CD4-positive, alpha-beta T cell treated with Interleukin-15 for 4 hours (primary cell): ENCODE measurements at regions not wholly inside any gene's neighbourhood (a gene's known extent, or its start where the extent isn't known, plus 50 kb on each side); places are given as distances from the start of the nearest gene placed in this dataset.
"Not testable (repeated sequence)": the region's sequence is repeated elsewhere in the genome, so short reads cannot be mapped to it uniquely, and the experiment has no call there.

Source experiments
- DNase-seq: peaks from one replicate; pipeline ENCODE4 v3.0.0-alpha.2; 2020; ENCODE audit warnings: low spot score

DNA sequence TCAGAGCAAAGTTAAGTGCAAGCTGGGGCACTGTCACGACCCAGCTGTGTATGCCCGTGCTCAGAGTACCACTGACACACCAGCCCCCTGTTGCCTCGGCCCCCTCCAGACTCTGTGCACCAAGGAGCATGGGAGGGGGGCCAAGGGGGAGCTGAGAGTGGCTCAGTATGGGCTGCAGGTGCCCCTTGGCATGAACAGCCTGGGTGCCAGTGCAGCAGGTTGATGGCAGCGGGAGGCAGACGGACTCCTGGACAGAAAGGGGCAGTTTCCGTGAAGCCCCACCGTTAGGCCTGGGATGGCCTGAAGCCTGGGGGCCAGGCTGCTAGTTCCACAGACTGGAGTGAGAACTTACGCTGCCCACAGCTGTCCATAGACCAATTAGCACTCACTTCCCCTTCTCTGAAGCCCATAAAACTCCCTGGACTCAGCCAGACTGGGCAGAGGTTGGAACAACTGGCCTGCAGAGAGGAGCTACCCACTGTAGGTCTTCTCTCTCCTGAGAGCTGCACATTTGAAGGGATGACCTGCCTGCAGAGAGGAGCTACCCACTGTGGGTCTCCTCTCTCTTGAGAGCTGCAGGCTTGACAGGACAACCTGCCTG, 182.8 kb downstream of the DEPDC1B start:
- DNase-seq, result no peak

DNA sequence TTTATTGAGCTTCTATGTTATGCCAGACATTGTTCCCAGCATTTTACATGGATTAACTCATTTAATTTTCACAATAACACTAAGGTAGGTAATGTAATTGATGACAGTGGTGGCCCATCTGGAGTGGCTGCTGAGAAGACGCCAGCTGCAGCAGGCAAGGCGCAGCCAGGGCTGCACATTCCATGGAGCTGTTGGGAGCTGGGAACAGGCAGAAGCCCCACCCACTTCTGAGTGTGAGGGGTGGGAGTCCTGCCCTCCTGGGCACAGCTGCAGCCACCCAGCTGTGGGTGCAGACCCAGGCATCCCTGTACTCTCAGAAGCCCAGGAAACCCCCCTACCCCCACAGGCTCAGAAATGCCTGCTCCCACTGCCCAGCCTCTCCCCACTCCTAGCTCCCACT, 183.3 kb downstream of the DEPDC1B start:
- DNase-seq, result no peak

- no peak for DNase-seq
These were observed 185.8 kb downstream of the DEPDC1B start for GRCh38 chr5:60514152-60514551.

DNA sequence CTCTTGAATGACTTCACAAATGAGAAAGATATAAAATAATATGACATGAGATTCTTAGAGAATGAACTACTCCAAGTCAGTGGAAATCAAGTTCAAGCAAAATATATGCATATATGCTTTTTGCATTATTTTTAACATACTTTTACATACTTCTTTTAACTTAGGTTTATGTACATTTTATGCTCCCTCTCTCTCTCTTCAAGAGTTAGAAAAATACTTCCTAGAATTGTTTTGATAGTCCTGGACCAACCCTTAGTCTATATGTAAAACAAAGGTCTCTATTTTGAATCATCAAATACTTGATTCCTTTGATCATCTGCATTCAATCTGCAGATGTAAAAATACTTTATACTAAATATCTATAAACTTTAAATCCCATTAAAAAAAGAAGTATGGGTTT, 187.8 kb downstream of the DEPDC1B start:
- no peak for DNase-seq

DNA sequence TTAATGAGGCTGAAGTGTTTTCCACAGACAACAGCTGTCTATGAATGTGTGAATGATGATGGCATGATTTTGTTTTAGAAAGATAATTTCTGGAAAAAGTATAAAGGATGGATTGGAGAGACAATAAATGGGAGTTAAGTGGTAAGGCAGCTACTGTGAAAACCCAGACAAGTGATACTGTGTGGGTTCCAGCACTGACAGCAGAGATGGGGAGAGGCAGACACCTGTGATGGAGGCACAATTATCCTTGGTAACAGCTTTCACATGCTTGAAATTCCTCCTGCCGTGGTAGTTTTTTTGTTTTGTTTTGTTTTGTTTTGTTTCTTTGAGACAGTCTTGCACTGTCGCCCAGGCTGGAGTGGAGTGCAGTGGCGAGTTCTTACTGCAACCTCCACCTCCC, 189.3 kb downstream of the DEPDC1B start:
- DNase-seq, result no peak

GRCh38 chr5:60510049-60510448, 189.9 kb downstream of the DEPDC1B start:
- DNase-seq, result no peak

GRCh38 chr5:60509519-60509918, 190.4 kb downstream of the DEPDC1B start:
- no peak for DNase-seq

DNA sequence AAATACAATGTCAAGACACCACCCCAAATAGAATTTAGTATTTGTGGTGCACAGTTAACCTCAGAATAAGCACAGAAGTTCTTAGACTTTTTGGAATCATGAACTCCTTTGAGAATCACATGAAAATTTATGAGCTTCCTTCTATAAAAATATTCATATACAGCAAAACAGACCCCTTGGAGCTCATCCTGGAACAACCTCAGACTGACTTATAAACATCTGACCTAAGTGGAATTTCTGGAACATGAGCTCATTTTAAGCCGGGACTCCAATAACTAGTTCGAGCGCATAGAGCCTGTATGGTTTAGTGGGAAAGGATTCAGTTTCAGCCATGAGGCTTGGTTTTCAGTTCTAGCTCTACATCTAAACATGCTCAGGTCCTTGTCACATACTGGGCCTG, 192.3 kb downstream of the DEPDC1B start:
- no peak for DNase-seq

- DNase-seq, result no peak
These were observed 194.4 kb downstream of the DEPDC1B start for GRCh38 chr5:60505373-60506171.

GRCh38 chr5:60504342-60504741, 195.6 kb downstream of the DEPDC1B start:
- no peak for DNase-seq

DNA sequence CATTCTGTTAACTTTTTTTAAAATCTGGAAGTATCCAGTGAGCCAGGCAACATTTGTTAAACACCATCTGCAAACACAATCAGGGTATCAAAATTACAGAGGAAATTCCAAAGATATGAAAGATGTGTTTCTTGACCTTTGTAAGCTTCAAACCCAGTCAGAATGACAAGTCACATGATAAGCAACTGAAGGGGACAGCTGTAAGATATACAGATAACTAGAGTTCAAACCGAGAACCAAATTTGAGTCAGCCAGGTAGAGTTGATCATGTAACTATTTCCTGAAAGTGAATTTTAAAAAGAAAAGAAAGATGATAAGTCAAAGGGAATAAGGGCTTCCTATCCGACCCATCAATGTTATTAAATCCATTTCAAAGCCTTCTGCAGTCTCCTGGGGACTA, 196.2 kb downstream of the DEPDC1B start:
- DNase-seq, result no peak

DNA sequence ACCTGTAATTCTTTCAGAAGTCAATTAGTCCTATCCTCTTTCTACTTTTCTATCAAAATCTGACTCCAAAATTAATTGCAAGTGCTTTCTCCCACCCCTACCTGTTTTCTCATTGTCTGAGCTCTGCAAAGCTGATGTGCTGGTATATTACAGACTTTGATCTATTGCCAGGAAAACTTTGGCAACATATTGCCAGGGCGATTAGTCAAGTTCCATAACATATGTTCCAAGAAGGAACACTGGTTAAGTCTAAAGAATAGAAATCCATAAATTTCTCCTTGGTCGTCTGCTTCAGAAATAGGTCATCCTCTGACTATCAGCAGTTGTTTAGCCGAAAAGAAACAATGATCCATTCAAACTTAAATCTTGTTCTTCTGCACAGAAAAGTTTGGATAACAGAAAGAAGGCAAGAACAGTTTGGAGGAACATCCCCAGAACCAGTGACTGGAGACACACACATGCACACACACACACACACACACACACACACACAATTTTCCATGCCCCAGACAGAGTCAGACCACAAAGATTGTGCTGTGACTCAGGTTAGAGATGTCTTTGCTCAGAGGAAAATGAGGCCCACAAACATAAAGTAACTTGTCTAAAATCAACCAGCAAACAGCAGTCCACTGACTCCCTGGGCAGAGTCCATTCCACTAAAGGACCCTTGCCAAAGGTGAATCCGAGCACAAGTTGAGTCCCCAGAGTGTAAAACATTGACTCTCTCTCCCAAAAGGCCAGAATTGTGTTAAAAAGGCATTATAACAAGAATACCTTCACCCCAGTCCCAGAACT, 202.1 kb downstream of the DEPDC1B start:
- no peak for DNase-seq

DNA sequence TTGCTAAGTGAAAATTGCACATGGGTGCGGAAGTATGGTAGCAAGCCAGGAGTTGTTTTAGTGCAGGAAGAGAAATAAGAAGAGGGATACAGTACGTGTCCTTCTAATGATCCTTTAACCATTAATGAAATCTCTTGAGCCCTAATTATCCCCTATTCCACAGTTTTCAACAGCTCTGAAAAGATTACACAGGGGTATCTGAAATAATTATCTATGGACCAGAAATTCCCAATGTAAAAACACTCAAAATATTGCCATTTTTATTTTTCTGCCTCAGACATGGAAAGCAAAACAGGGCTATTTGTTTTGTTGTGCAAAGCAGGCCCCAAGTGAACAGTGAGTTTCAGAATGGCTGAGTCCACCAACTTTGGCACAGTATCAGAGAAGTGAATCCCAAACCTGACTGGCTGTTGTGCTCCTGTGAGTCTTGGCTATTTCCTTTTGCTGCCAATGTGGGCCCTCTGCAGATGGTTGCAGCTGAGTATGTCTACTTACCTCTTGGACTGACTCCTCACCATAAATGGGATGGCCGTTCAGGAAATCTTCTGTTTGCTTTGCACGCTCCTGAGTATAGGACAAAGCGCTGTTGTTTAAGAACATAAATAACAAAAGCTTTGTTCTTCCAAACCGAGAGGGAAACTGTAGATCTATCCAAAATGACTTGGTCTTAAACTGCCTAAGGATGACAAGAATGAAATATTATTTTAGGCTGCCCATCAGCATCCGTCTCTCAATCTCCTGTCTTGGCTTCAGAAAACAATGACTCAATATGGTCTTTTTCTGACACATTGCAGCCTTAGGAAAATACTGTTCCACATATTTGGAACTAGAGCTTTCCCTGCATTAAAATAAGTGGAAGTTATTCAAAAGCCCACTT, 204.1 kb downstream of the DEPDC1B start:
- DNase-seq, result no peak

GRCh38 chr5:60494635-60495034, 205.3 kb downstream of the DEPDC1B start:
- DNase-seq, result no peak

- no peak for DNase-seq
These were observed 205.8 kb downstream of the DEPDC1B start for GRCh38 chr5:60494144-60494543.

DNA sequence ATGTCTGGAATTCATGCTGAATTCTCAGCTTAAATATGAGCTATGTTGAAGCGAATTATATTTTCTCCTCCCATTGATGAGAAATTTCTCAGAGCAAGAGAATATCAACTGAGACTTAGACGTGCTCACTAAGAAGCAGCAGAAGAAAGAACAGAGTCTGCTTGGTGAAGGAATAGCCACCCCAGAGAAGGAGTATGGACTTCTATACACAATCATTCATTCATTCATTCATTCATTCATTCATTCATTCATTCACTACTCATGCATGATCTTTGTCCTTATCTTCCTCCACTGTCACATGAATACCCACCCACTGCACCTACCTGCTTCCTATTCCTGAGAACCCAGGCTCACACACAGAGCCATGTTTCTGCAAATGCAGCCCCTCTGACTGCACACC, 206.6 kb downstream of the DEPDC1B start:
- no peak for DNase-seq

DNA sequence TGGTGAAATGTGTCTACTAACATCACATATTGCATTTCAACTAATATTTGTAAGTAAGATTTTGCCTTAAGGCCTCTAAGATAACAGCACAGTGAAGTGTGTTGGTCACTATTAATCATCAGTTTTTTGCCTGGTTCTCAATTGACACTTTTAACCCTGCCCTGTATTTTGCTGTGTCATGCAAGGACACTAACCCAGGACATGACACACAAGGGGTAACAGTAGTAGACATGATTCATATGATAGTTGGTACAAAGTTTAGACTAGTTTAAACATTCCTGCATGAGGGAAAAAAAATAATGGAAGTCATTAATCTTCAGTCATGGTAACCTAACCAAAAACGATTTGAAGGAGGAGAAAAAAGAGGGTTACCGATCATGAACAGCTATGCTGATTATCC, 207.0 kb downstream of the DEPDC1B start:
- no peak for DNase-seq

- not testable (repeated sequence) for DNase-seq
These were observed 207.6 kb downstream of the DEPDC1B start for GRCh38 chr5:60492358-60492757.

GRCh38 chr5:60490597-60491166, 209.3 kb downstream of the DEPDC1B start:
- no peak for DNase-seq

DNA sequence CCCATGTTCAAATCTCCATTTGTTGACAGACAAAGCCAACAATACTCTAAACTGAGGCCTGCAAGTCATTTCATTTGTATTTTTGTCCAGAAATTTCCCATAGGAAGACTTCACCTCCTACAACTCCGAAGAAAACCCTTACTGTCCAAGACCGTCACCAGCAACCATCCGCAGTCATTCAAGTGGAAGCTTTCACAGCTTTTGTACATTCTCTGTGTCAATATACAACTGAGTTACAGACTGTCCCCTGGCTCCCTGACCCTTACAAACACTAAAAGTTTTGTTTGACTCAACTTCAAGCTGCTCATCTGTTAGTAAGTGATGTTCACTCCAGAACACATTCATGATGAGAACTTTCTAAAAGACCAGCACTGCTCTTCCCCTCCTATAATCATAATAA, 210.1 kb downstream of the DEPDC1B start:
- no peak for DNase-seq

- no peak for DNase-seq
These were observed 210.6 kb downstream of the DEPDC1B start for GRCh38 chr5:60489377-60489776.
